ENCODE measurements at regions not wholly inside any gene's neighbourhood (a gene's known extent, or its start where the extent isn't known, plus 50 kb on each side); places are given as distances from the start of the nearest gene placed in this dataset.
A peak's percentile ranks its signal among the peaks of the same experiment; 100 is the strongest.
"Not testable (repeated sequence)": the region's sequence is repeated elsewhere in the genome, so short reads cannot be mapped to it uniquely, and the experiment has no call there.

DNA sequence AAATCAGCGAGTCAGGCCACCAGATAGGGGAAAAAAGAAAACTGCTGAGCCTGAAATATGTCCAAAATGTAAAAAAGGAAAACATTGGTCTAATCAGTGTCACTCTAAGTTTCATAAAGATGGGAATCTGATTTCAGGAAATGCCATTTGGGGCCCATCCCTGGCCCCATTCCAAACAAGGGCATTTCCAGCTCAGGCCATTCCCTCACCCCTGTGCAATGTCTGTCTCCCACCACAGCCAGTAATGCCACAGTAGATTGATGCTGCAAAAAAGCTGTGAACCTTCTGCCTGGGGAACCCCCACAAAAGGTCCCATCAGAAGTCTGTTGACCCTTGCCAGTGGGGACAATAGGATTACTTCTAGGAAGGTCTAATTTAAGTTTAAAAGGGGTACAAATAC lies 199.6 kb downstream of the YTHDC2 start:
- no peak for DNase-seq (ENCODE audit: extremely low spot score, unreplicated experiment)
- Mint-ChIP-seq H3K9me3 (ENCODE audit: unreplicated experiment) (peaks cover 24% of the 10 kb centered on the region), H3K4me1 (ENCODE audit: unreplicated experiment) (peaks cover 18% of the 10 kb centered on the region), H3K36me3 (ENCODE audit: unreplicated experiment) (no peaks in the 10 kb centered on the region), H3K4me3 (ENCODE audit: unreplicated experiment) (peak overlapping the region; percentile 33), H3K27me3 (ENCODE audit: unreplicated experiment) (no peaks in the 10 kb centered on the region), H3K27ac (ENCODE audit: unreplicated experiment) (peak overlapping the region; percentile 81)
- TF ChIP-seq, protein P1, sequence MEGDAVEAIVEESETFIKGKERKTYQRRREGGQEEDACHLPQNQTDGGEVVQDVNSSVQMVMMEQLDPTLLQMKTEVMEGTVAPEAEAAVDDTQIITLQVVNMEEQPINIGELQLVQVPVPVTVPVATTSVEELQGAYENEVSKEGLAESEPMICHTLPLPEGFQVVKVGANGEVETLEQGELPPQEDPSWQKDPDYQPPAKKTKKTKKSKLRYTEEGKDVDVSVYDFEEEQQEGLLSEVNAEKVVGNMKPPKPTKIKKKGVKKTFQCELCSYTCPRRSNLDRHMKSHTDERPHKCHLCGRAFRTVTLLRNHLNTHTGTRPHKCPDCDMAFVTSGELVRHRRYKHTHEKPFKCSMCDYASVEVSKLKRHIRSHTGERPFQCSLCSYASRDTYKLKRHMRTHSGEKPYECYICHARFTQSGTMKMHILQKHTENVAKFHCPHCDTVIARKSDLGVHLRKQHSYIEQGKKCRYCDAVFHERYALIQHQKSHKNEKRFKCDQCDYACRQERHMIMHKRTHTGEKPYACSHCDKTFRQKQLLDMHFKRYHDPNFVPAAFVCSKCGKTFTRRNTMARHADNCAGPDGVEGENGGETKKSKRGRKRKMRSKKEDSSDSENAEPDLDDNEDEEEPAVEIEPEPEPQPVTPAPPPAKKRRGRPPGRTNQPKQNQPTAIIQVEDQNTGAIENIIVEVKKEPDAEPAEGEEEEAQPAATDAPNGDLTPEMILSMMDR (IDR thresholded peaks at IDR 0.05) = no peak

- not testable (repeated sequence) for H3K27ac Mint-ChIP-seq (ENCODE audit: unreplicated experiment); H3K27me3 Mint-ChIP-seq (ENCODE audit: unreplicated experiment); DNase-seq (ENCODE audit: extremely low spot score, unreplicated experiment); H3K36me3 Mint-ChIP-seq (ENCODE audit: unreplicated experiment); H3K4me3 Mint-ChIP-seq (ENCODE audit: unreplicated experiment)
- peaks cover 18% of the 10 kb centered on the region for H3K4me1 Mint-ChIP-seq (ENCODE audit: unreplicated experiment)
- peaks cover 24% of the 10 kb centered on the region for H3K9me3 Mint-ChIP-seq (ENCODE audit: unreplicated experiment)
Measured at GRCh38 chr5:113715921-113716320, 202.4 kb downstream of the YTHDC2 start.

DNA sequence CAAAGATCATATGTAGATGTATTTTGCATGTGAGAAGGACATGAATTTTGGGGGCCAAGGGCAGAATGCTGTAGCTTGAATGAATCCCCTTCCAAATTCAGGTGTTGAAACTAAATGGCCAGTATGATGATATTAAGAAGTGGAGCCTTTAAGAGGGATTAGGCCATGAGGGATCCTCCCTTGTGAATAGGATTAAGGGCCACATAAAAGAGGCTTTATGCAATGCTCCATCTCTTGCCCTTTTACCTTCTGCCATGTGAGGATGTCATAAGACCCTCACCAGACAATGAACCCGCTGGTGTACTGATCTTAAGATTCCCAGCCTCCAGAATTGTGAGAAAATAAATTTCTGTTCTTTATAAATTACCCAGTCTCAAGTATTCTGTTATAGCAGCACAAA lies 206.1 kb downstream of the YTHDC2 start:
- Mint-ChIP-seq H3K4me1 (ENCODE audit: unreplicated experiment) (no peaks in the 10 kb centered on the region), H3K4me3 (ENCODE audit: unreplicated experiment) (no peak overlapping the region), H3K36me3 (ENCODE audit: unreplicated experiment) (no peaks in the 10 kb centered on the region), H3K27me3 (ENCODE audit: unreplicated experiment) (peaks cover 2% of the 10 kb centered on the region), H3K27ac (ENCODE audit: unreplicated experiment) (no peak overlapping the region), H3K9me3 (ENCODE audit: unreplicated experiment) (peaks cover 12% of the 10 kb centered on the region)
- TF ChIP-seq, protein P1 (IDR thresholded peaks at IDR 0.05) = no peak
- no peak for DNase-seq (ENCODE audit: extremely low spot score, unreplicated experiment)

DNA sequence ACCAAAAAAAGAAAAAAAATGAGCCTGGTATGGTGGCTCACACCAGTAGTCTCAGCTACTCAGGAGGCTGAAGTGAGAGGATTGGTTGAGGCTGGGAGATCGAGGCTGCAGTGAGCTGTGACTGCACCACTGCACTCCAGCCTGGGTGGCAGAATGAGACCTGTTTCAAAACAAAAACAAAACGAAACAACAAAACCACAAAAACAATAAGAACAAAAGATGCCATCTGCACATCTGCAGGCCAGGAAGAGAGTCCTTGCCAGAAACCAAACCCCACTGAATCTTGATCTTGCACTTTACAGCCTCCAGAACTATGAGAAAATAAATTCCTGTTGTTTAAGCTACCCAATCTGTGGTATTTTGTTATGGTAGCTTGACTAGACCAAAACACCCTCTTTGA lies 207.7 kb downstream of the YTHDC2 start:
- no peaks in the 10 kb centered on the region for H3K4me1 Mint-ChIP-seq (ENCODE audit: unreplicated experiment)
- TF ChIP-seq, protein P1 (IDR thresholded peaks at IDR 0.05) = no peak
- H3K4me3 Mint-ChIP-seq (ENCODE audit: unreplicated experiment) = no peak overlapping the region
- H3K27ac Mint-ChIP-seq (ENCODE audit: unreplicated experiment) = no peak overlapping the region
- DNase-seq (ENCODE audit: extremely low spot score, unreplicated experiment) = no peak
- H3K27me3 Mint-ChIP-seq (ENCODE audit: unreplicated experiment) = peaks cover 2% of the 10 kb centered on the region
- no peaks in the 10 kb centered on the region for H3K36me3 Mint-ChIP-seq (ENCODE audit: unreplicated experiment)
- H3K9me3 Mint-ChIP-seq (ENCODE audit: unreplicated experiment) = peaks cover 9% of the 10 kb centered on the region

DNA sequence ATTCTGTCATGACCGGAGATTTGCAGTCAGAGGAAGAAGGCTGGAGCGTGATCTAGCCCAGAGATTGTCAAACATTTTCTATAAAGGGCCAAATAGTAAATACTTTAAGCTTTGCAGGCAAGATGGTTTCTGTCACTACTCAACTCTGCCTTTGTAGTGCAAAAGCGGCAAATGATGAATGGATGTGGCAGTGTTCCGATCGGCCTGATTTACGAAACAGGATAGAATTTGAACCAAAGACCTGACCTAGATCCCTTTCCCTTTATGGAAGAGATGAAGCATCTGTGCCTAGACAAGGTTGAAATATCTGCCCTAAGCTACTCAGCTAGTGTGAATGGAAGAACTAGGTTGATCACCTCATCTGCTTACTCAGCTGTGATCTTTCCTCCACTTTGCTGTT lies 209.5 kb downstream of the YTHDC2 start:
- Mint-ChIP-seq H3K36me3 (ENCODE audit: unreplicated experiment) (no peaks in the 10 kb centered on the region), H3K4me1 (ENCODE audit: unreplicated experiment) (no peaks in the 10 kb centered on the region), H3K27ac (ENCODE audit: unreplicated experiment) (no peak overlapping the region), H3K9me3 (ENCODE audit: unreplicated experiment) (peaks cover 7% of the 10 kb centered on the region), H3K27me3 (ENCODE audit: unreplicated experiment) (peaks cover 5% of the 10 kb centered on the region), H3K4me3 (ENCODE audit: unreplicated experiment) (no peak overlapping the region)
- DNase-seq (ENCODE audit: extremely low spot score, unreplicated experiment) = no peak
- TF ChIP-seq, protein P1 (IDR thresholded peaks at IDR 0.05) = no peak

DNA sequence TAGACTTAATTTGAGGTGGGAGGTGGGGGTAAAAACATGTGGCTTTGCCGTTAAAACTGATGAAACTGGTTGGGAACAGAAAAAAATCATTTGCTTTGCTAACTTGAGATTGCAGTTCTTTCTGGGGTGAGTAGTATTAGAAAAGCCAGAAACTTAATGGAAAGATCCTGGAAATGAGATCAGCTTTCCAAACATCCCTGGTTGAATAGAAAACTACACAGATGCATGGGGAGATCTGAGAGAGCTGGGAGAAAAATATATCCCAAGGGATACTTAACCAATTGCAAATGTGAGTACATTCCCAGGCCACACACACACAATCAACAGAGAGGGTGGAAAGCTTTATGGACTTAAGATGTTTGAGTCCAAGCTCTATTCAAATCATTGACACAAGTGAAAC lies 222.3 kb downstream of the YTHDC2 start:
- no peak for DNase-seq (ENCODE audit: extremely low spot score, unreplicated experiment)
- no peaks in the 10 kb centered on the region for H3K4me1 Mint-ChIP-seq (ENCODE audit: unreplicated experiment)
- no peaks in the 10 kb centered on the region for H3K36me3 Mint-ChIP-seq (ENCODE audit: unreplicated experiment)
- H3K9me3 Mint-ChIP-seq (ENCODE audit: unreplicated experiment) = no peaks in the 10 kb centered on the region
- H3K4me3 Mint-ChIP-seq (ENCODE audit: unreplicated experiment) = no peak overlapping the region
- no peak overlapping the region for H3K27ac Mint-ChIP-seq (ENCODE audit: unreplicated experiment)
- H3K27me3 Mint-ChIP-seq (ENCODE audit: unreplicated experiment) = no peaks in the 10 kb centered on the region
- TF ChIP-seq, protein P1 (IDR thresholded peaks at IDR 0.05) = no peak

Measured in osteocyte (in vitro differentiated cells).